GM23338 (cell line): ENCODE measurements at regions not wholly inside any gene's neighbourhood (a gene's known extent, or its start where the extent isn't known, plus 50 kb on each side); places are given as distances from the start of the nearest gene placed in this dataset.
"Not testable (repeated sequence)": the region's sequence is repeated elsewhere in the genome, so short reads cannot be mapped to it uniquely, and the experiment has no call there.

ENCODE experiments used
- ATAC-seq: fragments of 200-7000 bp; cut with Tn5 transposase; 3 replicates; pipeline ENCODE4 v1.9.1; 2020
- DNase-seq: peaks from one replicate; pipeline ENCODE4 v3.0.0-alpha.2; 2015; ENCODE audit warnings: low spot score
- H2AFZ ChIP-seq: fragments of 200-600 bp; sonication (generic); 2 replicates; pipeline ENCODE4 v1.8.0; 2016; ENCODE audit warnings: antibody characterized with exemption, mild to moderate bottlenecking, moderate library complexity
- H3F3A ChIP-seq: fragments of 200-600 bp; sonication (generic); replicated peaks from 2 replicates; pipeline ENCODE4 v1.8.0; 2017; ENCODE audit warnings: antibody characterized with exemption, mixed run types, low read depth
- H3K27ac ChIP-seq: fragments of 200-600 bp; sonication (generic); 2 replicates; pipeline ENCODE4 v1.6.1; 2016; ENCODE audit warnings: low read depth
- H3K27me3 ChIP-seq: fragments of 200-600 bp; sonication (generic); 2 replicates; pipeline ENCODE4 v1.8.0; 2016; ENCODE audit warnings: mild to moderate bottlenecking, mixed run types, moderate library complexity; ENCODE audit not compliant: insufficient read depth
- H3K36me3 ChIP-seq: fragments of 200-600 bp; sonication (generic); 2 replicates; pipeline ENCODE4 v1.8.0; 2016; ENCODE audit warnings: mild to moderate bottlenecking; ENCODE audit not compliant: insufficient read depth
- H3K4me1 ChIP-seq: fragments of 200-600 bp; sonication (generic); 2 replicates; pipeline ENCODE4 v1.8.0; 2016; ENCODE audit warnings: mild to moderate bottlenecking, moderate library complexity; ENCODE audit not compliant: insufficient read depth
- H3K4me2 ChIP-seq: fragments of 200-600 bp; sonication (generic); 2 replicates; pipeline ENCODE4 v1.7.1; 2017; ENCODE audit warnings: mixed run types
- H3K4me3 ChIP-seq: fragments of 200-600 bp; sonication (generic); 2 replicates; pipeline ENCODE4 v1.6.1; 2016; ENCODE audit warnings: mixed run types
- H3K79me2 ChIP-seq: fragments of 200-600 bp; sonication (generic); replicated peaks from 2 replicates; pipeline ENCODE4 v1.8.0; 2017; ENCODE audit warnings: mild to moderate bottlenecking; ENCODE audit not compliant: insufficient read depth
- H3K9me2 ChIP-seq: fragments of 200-600 bp; sonication (generic); 2 replicates; pipeline ENCODE4 v1.8.0; 2017; ENCODE audit not compliant: insufficient read depth
- H4K20me1 ChIP-seq: fragments of 200-600 bp; sonication (generic); replicated peaks from 2 replicates; pipeline ENCODE4 v1.8.0; 2017; ENCODE audit warnings: mild to moderate bottlenecking; ENCODE audit not compliant: insufficient read depth
- H3K27ac Mint-ChIP-seq: 2 replicates; pipeline ENCODE4 v1.8.0; 2020; ENCODE audit warnings: inconsistent platforms, mild to moderate bottlenecking, moderate library complexity, mixed read lengths
- H3K27me3 Mint-ChIP-seq: 3 replicates; pipeline ENCODE4 v1.8.0; 2022; ENCODE audit warnings: low read depth, mild to moderate bottlenecking, moderate library complexity, mixed read lengths, inconsistent platforms; ENCODE audit not compliant: insufficient read depth, poor library complexity
- H3K36me3 Mint-ChIP-seq: 3 replicates; pipeline ENCODE4 v1.8.0; 2021; ENCODE audit warnings: low read depth, mild to moderate bottlenecking, inconsistent platforms, moderate library complexity, mixed read lengths
- H3K4me1 Mint-ChIP-seq: 3 replicates; pipeline ENCODE4 v1.8.0; 2020; ENCODE audit warnings: mild to moderate bottlenecking, inconsistent platforms, mixed read lengths
- H3K4me3 Mint-ChIP-seq: 3 replicates; pipeline ENCODE4 v1.8.0; 2021; ENCODE audit warnings: moderate library complexity, mild to moderate bottlenecking, inconsistent platforms, mixed read lengths
- H3K9me3 Mint-ChIP-seq: 3 replicates; pipeline ENCODE4 v1.8.0; 2020; ENCODE audit warnings: moderate library complexity, mild to moderate bottlenecking, inconsistent platforms, mixed read lengths
- EZH2 ChIP-seq: fragments of 200-600 bp; sonication (generic); IDR thresholded peaks from one replicate; pipeline ENCODE4 v1.8.0; 2017; ENCODE audit warnings: antibody characterized with exemption, mild to moderate bottlenecking, low read depth; ENCODE audit not compliant: unreplicated experiment
- JUNB ChIP-seq: IDR thresholded peaks from one replicate; pipeline ENCODE4 v1.6.1; 2016; ENCODE audit warnings: antibody characterized with exemption; ENCODE audit not compliant: unreplicated experiment
- NANOG ChIP-seq: IDR thresholded peaks from 2 replicates; pipeline ENCODE4 v1.6.1; 2016; ENCODE audit warnings: antibody characterized with exemption, borderline replicate concordance
- POLR2AphosphoS5 ChIP-seq: IDR thresholded peaks from 2 replicates; pipeline ENCODE4 v1.6.1; 2016; ENCODE audit warnings: antibody characterized with exemption, low read depth
- STAT1 ChIP-seq: IDR thresholded peaks from one replicate; pipeline ENCODE4 v1.6.1; 2016; ENCODE audit warnings: antibody characterized with exemption; ENCODE audit not compliant: unreplicated experiment
- ZNF114 ChIP-seq: fragments of 250-450 bp; sonication (Bioruptor Pico); IDR thresholded peaks from 2 replicates; pipeline ENCODE4 v1.5.0; 2020; ENCODE audit warnings: mild to moderate bottlenecking, moderate library complexity

DNA sequence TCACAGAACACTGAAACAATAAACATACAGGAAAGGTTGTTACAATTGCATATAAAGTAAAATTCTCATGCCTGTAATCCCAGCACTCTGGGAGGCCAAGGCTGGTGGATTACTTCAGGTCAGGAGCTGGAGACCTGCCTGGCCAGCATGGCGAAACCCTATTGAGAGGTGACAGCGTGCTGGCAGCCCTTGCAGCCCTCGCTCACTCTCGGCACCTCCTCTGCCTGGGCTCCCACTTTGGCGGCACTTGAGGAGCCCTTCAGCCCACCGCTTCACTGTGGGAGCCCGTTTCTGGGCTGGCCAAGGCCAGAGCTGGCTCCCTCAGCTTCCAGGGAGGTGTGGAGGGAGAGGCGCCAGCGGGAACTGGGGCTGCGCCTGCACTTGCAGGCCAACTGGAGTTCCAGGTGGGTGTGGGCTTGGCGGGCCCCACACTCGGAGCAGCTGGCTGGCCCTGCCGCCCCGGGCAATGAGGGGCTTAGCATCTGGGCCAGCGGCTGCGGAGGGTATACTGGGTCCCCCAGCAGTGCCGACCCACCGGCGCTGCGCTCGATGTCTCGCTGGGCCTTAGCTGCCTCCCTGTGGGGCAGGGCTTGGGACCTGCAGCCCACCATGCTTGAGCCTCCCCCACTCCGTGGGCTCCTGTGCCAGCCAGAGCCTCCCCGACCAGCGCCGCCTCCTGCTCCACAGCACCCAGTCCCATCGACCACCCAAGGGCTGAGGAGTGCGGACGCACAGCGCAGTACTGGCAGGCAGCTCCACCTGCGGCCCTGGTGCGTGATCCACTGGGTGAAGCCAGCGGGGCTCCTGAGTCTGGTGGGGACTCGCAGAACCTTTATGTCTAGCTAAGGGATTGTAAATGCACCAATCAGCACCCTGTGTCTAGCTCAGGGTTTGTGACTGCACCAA is 51.5 kb upstream of the MBNL1 start:
- not testable (repeated sequence) for H3K4me1 Mint-ChIP-seq, H3K36me3 ChIP-seq, H3K27me3 Mint-ChIP-seq, H3K79me2 ChIP-seq, H3K27ac Mint-ChIP-seq, H3K4me3 Mint-ChIP-seq, H3K36me3 Mint-ChIP-seq, H3K27me3 ChIP-seq, H2AFZ ChIP-seq, H3K9me3 Mint-ChIP-seq, H3F3A ChIP-seq, H3K9me2 ChIP-seq, H4K20me1 ChIP-seq, ATAC-seq, H3K4me2 ChIP-seq, H3K4me3 ChIP-seq, DNase-seq, H3K27ac ChIP-seq, H3K4me1 ChIP-seq

DNA sequence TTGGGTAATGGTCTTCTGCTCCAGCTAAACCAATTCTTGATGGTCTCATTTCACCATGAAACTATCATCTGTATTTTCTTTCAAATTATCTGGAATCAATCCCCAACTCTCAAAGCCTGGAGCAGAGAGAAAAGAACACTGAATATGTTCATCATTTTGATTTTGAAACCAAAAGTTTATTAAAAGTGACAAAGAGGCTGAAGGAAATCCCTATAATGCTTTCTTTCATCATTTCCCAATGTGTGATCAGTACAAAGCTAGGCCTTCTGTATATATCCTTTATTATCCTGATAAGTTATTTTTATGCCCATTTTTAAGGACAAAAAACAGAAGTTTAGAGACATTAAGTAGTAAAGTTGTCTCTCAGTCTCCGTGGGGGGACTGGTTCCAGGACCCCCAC is 50.1 kb upstream of the MBNL1 start:
- no peaks in the 10 kb centered on the region for H3F3A ChIP-seq
- no peak overlapping the region for H3K27ac Mint-ChIP-seq

More for the DNA sequence above, 50.1 kb upstream of the MBNL1 start:
- DNase-seq (no peak), ATAC-seq (no peak)
- TF ChIP-seq EZH2 (no peak), POLR2AphosphoS5 (no peak), JUNB (no peak), STAT1 (no peak), ZNF114 (CRISPR knock-in tag) (no peak), NANOG (no peak)
- H3K9me3 Mint-ChIP-seq, result peaks cover 7% of the 10 kb centered on the region
- H3K4me1 ChIP-seq, result no peaks in the 10 kb centered on the region
- H3K9me2 ChIP-seq, result no peaks in the 10 kb centered on the region
- H4K20me1 ChIP-seq, result no peaks in the 10 kb centered on the region
- H3K36me3 ChIP-seq, result no peaks in the 10 kb centered on the region
- H3K4me2 ChIP-seq, result no peak overlapping the region
- peaks cover 2% of the 10 kb centered on the region for H3K27me3 Mint-ChIP-seq
- no peaks in the 10 kb centered on the region for H3K27me3 ChIP-seq
- no peak overlapping the region for H2AFZ ChIP-seq
- H3K4me3 Mint-ChIP-seq, result no peak overlapping the region; the same call in 2 of the 3 replicates
- H3K79me2 ChIP-seq, result no peaks in the 10 kb centered on the region
- no peaks in the 10 kb centered on the region; the same call in 2 of the 3 replicates for H3K4me1 Mint-ChIP-seq
- H3K27ac ChIP-seq, result no peak overlapping the region
- peaks cover 7% of the 10 kb centered on the region for H3K36me3 Mint-ChIP-seq
- no peak overlapping the region for H3K4me3 ChIP-seq
